DMS79 (cell line): ENCODE measurements at regions not wholly inside any gene's neighbourhood (a gene's known extent, or its start where the extent isn't known, plus 50 kb on each side); places are given as distances from the start of the nearest gene placed in this dataset.
A peak's percentile ranks its signal among the peaks of the same experiment; 100 is the strongest.

Experiments
- DNase-seq: peaks from one replicate; lab custom pipeline; 2025; lab: John Stamatoyannopoulos, UW

- no peak for DNase-seq
Observed at GRCh38 chr16:85971902-85972638, 73.1 kb downstream of the IRF8 start.

DNA sequence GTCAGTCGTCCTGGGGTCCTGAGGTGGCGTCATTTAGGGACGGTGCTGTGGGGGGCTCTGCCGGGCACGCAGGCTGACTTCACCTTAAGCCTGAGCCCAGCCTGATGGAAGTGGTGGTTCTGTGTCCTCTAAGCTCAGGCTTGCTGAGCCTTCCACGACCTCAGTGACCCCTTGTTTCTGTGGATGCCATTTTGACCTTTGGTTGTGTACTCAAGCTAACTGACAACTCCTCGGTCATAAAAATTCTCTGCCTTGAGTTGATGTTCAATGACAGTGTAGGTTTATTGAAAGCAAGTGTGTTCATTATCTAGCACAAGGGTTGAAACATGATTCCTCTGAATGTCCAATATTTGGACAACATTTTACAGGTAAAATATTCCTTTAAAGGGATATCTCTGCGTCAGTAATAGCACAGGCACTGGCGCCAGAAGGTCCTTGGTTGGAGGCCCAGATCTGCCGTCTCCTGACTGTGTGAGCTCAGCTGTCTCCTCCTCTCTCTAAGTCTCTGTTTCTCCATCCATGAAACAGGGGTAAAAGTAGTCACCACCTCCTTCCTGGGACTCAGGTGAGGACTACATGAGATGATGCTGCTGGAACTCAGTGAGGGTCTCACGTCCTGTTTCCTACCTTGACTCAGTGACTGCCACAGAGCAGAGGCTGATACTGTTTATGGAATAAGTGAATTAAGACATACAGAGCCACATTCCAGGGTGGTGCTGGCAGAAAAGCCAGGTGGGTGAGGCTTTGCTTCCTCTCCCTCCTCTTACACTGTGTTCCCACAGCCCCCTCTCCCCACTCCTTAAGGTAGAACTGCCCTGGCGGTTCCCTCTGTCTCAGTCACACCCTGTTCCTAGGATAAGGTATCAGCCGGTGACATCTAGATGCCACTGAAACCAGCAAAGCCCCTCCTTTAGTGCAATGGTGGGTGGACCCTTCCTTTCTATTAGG is 75.7 kb downstream of the IRF8 start:
- no peak for DNase-seq

DNA sequence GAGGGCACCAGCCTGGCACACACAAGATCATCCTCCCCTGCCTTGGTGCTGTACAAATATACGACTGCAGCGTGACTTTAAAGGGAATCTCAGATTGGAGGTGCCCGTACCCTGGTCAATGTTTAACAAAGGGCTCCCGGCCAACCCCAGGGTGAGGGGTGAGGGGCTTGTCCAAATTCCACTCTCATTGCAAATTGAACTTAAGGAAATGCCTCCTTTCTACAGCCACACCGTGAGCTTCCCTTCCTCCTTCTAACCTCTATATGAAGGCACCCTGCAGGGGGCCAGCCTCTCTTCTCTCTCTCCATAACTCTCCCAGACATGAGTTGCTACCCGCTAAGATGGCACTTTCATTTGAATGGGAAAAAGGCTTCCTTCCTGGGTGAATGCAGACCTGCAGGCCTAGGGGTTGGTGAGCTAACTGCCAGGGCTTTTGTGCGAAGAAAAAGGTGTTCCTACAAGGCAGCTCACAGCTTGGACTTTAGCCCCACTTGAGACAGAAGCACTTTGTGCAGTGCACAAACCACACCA is 76.6 kb downstream of the IRF8 start:
- no peak for DNase-seq

DNA sequence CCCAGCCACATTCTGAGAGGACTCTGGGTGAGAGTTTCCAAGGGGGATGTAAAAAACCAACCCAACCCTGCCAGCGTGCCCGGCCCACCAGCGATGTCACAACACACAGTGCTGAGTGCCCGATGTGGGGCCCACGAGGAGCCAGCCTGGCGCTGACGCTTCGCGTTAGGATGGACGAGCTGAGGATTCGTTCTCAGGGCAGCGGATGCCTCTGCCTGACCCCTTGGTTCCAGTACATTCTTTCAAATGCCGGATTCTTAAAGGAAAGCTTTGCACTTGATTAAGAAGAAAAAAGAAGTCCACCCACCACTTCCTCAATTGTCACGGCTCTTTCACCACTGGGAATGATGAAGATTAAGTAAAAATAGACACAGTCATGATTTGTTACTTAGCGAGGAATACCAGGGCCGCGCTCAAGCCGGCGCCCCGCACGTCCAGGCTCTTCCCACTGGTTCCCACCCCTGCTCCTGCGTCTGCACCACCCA is 79.4 kb downstream of the IRF8 start:
- DNase-seq = no peak

- DNase-seq = no peak
Observed at GRCh38 chr16:85978976-85979375, 80.0 kb downstream of the IRF8 start.

DNA sequence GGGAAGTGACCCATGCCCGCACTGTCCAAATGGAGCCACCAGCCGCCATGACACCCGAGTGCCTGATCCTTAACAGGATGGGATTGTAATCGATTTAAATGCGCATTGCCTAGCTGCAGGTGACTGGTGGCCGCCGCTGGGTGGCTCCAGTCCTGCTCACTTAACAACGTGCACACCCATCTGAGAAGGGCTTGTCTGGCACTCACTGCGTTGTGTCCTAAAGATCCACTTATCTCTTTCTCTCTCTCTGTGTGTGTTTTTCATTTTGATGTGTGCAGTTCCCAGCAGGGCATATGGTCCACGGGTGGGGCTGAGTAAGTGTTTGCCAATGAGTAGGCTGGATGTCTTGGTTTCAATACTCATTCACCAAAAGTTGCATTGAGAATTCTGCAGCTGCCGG is 80.6 kb downstream of the IRF8 start:
- no peak for DNase-seq

GRCh38 chr16:85980686-85981085 is 81.7 kb downstream of the IRF8 start:
- no peak for DNase-seq

DNA sequence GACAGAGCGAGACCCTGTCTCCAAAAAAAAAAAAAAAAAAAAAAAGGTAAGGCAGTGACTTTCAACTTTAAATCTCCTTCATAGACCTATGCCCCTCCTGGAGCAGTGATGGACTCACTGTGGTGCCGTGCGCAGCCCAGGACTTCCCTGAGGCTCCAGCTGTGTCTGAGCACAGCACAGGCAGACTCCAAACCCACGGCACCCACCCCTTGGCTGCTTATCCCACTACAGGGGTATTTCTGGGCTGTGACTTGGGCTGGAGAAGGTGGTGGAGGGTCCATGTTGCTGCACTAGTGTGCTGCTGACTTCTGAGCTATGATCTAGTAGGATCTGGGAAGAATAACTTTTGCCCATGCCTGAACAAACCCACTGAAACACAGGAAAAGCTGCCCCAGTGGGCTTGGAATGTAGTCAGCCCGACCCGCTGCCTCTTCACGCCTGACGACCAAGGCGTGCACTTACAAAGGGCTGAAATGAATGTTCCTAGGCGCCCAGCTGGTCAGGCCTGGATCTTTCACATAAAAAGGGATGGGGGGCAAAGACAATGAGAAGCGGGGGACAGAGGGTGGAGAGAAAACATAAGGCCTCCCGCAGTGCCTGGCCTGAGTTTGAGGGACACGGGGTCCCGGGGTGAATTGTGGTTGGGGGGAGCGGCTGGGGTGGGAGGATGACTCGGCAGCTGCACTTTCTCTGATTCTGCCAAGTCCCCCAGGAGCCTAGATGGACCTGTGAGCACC is 83.0 kb downstream of the IRF8 start:
- no peak for DNase-seq

DNA sequence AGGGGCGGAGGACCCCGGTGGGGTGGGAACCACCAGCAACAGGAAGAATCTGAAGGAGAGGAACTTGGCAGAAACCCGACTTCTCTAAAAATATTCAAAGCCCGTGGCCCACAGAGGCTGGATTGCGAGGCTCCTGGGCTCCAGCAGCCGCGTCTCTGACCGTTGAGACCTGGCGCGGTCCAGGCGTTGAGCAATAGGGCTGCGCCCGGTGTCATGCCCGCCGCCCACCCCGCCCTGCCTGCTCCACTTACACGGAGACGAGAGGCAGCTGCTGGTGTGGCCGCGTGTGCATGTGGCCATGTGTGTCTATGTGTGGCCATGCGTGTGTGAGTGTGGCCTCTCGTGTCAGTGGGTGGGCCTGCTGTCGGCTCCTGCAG is 83.6 kb downstream of the IRF8 start:
- DNase-seq = no peak

GRCh38 chr16:85983064-85983463 is 84.1 kb downstream of the IRF8 start:
- no peak for DNase-seq

DNA sequence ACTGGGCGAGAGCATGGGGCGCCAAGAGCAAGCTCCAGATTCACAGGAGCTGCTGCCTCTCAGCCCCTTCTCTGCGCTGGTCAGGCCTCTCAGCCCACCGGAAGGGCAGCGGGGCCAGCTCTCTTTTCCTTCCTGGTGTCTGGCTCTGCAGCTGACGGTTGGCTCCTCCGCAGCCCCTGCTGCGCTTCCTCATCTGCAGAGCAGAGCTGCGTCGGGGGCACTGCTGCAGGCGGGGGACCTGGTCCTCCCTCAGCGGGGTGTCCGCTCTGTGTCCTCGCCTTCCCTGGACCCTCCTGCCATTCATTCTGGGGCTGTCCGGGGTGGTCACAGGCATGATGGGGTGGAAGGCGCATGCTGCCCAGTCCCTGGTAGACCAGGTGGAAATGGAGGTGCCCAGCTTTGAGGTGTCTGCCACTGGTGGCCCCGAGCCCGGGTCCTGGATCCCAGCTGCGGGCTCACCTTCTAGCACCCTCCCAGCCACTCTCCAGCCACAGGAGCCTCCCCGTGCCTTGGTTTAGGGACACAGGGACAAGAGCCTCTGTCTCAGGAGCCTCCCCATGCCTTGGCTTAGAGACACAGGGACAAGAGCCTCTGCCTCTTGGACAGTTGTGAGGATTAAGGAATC is 84.8 kb downstream of the IRF8 start:
- DNase-seq = no peak

DNA sequence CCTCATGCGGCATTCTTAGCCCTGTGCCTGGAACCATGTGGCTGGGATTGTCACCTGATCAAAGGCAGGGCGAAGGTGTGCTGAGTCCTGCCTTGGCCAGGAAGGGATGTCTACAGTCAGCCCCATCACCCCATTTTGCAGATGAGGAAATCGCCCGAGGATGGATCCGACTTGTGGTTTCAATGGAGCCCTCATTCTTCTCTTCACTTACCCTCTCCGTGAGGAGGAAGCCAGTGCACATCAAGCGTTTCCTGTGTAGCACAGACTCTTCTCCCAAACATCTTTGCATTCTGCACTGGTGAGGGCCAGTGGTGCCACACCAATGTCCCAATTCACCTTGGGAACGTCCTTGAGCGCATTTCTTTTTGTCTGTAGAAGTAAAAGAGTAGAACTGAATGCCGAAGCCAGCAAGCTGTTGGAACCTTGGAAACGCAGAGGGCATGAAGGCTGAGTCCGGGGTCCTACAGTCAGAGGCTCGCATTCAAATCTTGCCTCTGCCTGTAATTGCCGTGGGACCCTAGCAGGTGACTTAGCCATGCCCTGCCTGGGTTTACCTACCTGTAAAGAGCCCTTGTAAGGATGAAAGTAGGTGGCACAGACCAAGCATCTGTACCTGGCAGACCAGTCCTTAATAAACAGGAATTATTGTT is 85.4 kb downstream of the IRF8 start:
- no peak for DNase-seq

DNA sequence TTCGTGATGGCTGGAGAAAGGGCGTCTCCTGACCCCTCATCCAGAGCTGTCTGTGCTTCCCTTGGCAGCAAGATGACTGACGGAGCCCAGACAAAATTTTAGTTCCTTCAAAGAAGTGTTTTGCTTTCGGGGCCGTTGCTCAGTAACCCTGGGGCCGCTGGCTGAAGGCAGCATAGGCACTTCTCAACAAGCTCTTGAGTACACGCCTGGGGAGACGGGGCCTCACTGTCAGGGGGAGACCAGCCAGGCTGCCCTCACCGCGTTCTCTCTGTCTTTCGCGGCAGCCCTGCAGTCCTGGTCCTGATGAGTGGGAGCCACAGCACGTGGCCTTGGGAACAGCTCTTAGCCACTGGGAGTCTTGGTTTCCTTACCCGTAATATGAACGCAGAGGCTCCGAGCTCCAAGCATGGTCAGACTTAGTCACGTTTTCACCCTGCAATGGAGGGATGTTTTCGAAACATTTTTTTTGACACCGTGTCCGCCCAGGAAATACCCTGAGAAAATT is 86.0 kb downstream of the IRF8 start:
- DNase-seq = no peak

GRCh38 chr16:85986931-85987749 is 88.2 kb downstream of the IRF8 start:
- peak; percentile 21 for DNase-seq

DNA sequence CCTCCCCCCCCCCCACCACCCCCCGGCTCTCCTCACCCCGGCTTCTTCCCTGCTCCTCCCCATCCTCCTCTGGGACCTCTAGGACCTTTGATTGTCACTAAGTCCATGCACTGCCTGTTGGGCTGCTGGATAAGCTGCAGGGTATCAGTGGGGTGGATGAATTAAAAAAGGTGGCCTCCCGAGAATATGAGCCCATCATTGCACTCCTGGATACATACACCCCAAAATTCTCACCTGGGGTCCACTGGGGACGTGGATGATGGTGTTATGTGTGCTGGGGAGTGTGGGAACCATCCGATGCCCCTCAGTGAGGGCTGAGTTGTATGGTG is 88.8 kb downstream of the IRF8 start:
- DNase-seq = no peak

- no peak for DNase-seq
Observed at GRCh38 chr16:85988306-85988705, 89.3 kb downstream of the IRF8 start.

GRCh38 chr16:85988723-85989313 is 89.9 kb downstream of the IRF8 start:
- no peak for DNase-seq

GRCh38 chr16:85989376-85989775 is 90.4 kb downstream of the IRF8 start:
- no peak for DNase-seq

GRCh38 chr16:85989863-85990643 is 91.1 kb downstream of the IRF8 start:
- DNase-seq = no peak
